Lower leg skin (tissue), 3 donors: ENCODE measurements at regions not wholly inside any gene's neighbourhood (a gene's known extent, or its start where the extent isn't known, plus 50 kb on each side); places are given as distances from the start of the nearest gene placed in this dataset.

Experiments
- POLR2A ChIP-seq, 2 donors: fragments of 450-650 bp; IDR thresholded peaks; one replicate each; pipeline ENCODE4 v1.6.1; 2016 to 2017; ENCODE audit warnings: antibody characterized with exemption in 2 of 2, mild to moderate bottlenecking in 1 of 2, moderate library complexity in 1 of 2
- TF ChIP-seq, protein P1 (sequence below), 3 donors: fragments of 450-650 bp; IDR thresholded peaks; one replicate each; pipeline ENCODE4 v1.5.1; 2016; ENCODE audit warnings: antibody characterized with exemption in 3 of 3, mild to moderate bottlenecking in 3 of 3, moderate library complexity in 2 of 3

DNA sequence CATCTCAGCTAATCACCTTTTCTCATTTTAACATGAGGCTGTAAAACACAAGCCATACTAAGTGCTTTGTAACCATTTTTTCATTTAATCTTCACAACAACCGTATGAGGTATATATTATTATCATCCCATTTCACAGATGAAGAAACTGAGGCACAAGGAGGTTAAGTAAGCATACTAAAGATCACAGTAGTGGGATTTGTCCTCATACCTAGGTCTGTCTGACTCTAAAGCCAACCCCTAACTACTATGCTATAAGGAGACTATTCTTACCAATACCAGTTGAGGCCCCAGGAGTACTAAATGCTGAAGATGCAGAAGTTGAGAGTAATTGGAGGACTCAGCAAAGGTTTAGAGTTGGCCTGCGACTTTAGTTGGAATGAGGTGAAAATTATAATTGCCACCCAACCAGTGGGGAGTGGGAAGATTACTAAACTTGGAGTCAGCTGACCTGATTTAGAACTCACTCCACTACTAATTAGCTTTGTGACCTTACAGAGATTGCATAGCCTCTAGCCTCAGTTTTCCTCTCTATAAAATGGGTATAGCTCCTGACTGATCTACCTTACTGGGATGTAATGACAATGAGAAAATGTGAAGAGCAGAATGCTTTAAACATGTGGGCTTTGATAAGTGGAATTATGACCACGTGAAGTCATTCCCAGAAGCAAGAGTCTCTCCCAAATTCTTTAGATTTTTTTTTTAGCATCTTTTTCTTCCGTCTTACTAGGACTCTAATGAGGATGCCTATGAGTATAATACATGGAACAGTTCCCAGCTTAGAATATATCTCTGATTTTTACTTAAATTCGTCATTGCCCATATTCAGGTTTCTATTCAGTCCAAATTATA is 85.8 kb upstream of the IPO9 start:
- TF ChIP-seq, protein P1, sequence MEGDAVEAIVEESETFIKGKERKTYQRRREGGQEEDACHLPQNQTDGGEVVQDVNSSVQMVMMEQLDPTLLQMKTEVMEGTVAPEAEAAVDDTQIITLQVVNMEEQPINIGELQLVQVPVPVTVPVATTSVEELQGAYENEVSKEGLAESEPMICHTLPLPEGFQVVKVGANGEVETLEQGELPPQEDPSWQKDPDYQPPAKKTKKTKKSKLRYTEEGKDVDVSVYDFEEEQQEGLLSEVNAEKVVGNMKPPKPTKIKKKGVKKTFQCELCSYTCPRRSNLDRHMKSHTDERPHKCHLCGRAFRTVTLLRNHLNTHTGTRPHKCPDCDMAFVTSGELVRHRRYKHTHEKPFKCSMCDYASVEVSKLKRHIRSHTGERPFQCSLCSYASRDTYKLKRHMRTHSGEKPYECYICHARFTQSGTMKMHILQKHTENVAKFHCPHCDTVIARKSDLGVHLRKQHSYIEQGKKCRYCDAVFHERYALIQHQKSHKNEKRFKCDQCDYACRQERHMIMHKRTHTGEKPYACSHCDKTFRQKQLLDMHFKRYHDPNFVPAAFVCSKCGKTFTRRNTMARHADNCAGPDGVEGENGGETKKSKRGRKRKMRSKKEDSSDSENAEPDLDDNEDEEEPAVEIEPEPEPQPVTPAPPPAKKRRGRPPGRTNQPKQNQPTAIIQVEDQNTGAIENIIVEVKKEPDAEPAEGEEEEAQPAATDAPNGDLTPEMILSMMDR (IDR thresholded peaks at IDR 0.05): no peak
- no peak for TF ChIP-seq POLR2A (IDR thresholded peaks at IDR 0.05)
